Duodenal mucosa (tissue), 2 donors: ENCODE measurements at regions not wholly inside any gene's neighbourhood (a gene's known extent, or its start where the extent isn't known, plus 50 kb on each side); places are given as distances from the start of the nearest gene placed in this dataset.

Experiments used
- H3K27ac ChIP-seq: one replicate; pipeline ENCODE4 v1.7.0; 2013; ENCODE audit warnings: low read depth, low read length
- H3K27me3 ChIP-seq, 2 donors: one replicate each; pipeline ENCODE4 v1.7.0; 2013; ENCODE audit warnings: low read length in 2 of 2, control low read depth in 1 of 2; ENCODE audit not compliant: insufficient read depth in 2 of 2, control insufficient read depth in 1 of 2
- H3K36me3 ChIP-seq, 2 donors: one replicate each; pipeline ENCODE4 v1.7.0; 2013; ENCODE audit warnings: low read length in 2 of 2, control low read depth in 1 of 2; ENCODE audit not compliant: insufficient read depth in 2 of 2, control insufficient read depth in 1 of 2
- H3K4me1 ChIP-seq, 2 donors: one replicate each; pipeline ENCODE4 v1.7.0; 2013; ENCODE audit warnings: low read length in 2 of 2, control low read depth in 1 of 2; ENCODE audit not compliant: insufficient read depth in 2 of 2, control insufficient read depth in 1 of 2
- H3K4me3 ChIP-seq, 2 donors: one replicate each; pipeline ENCODE4 v1.7.0; 2013; ENCODE audit warnings: low read length in 2 of 2, low read depth in 1 of 2
- H3K9ac ChIP-seq, 2 donors: one replicate each; pipeline ENCODE4 v1.7.0; 2013; ENCODE audit warnings: low read length in 2 of 2, low read depth in 1 of 2
- H3K9me3 ChIP-seq, 2 donors: one replicate each; pipeline ENCODE4 v1.7.0; 2013; ENCODE audit warnings: low read length in 2 of 2, control low read depth in 1 of 2; ENCODE audit not compliant: control insufficient read depth in 1 of 2

DNA sequence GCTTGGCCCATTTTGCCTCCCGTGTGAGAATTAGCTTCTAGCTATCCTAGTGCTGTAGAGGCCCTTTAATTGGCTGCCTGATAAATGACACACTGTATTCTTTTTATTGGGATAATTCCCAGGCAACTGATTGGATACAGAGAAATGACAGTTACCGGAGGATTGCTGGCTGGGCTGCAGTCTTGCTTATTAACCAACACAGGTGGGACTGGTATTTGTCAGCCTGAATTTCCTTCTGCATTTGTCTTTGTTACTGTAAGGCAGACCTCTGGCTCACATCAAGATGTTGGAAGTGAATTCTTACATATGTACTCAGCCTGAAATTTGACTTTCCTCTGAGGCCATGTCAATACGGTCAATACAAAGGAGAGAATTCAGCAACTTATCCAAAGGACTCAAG lies 650.8 kb upstream of the SOX9 start:
- Histone ChIP-seq H3K4me3 (no peak overlapping the region), H3K4me1 (no peaks in the 10 kb centered on the region), H3K27me3 (no peaks in the 10 kb centered on the region), H3K36me3 (no peaks in the 10 kb centered on the region), H3K9me3 (no peaks in the 10 kb centered on the region), H3K9ac (no peak overlapping the region), H3K27ac (no peak overlapping the region)

DNA sequence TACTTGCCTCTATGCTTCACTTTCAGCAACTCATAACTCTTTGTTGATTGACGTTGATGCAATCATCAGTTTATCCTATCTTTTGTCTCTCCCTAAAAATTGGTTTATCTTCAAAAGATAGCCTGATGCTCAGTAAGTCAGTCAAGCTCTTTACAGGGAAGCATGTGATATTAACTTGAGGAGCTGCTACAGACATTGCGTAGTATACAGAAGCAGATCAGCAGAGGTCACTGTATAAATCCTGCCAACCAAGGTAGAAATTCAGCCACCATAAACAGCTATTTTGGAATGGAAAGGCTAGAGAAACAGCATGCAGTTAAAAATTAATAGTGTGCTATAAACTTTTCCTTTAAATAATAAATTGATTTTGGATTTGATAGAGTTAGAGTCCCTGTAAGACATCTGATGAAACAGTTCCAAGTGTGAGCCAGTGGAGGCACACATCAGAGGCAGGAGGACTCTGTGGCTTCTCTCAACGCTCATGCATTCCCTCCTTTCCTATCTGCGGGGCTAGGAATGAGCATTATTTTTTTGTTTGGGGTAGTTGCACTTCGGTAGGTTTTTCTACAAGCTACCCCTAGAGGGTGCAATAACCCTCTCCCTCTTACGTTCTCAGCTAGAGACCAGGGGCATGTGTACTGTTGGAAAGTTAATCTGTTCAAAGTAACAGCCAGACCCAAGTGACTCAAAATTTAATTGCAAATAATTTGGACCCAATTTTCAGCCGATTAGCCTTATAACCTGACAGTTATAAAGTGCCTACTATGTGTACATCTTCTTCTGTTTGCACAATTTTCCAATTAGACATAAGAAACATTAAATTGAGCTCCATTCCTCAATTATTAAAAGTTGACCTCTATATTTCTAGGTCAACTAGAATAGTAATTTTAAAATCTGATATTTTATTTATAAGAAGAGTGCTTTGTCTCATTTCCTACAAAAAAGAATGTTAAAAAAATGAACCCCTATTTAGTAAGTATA lies 647.7 kb upstream of the SOX9 start:
- Histone ChIP-seq H3K9ac (no peak overlapping the region), H3K4me3 (no peak overlapping the region), H3K27ac (no peak overlapping the region), H3K36me3 (no peaks in the 10 kb centered on the region), H3K4me1 (no peaks in the 10 kb centered on the region), H3K9me3 (no peaks in the 10 kb centered on the region), H3K27me3 (no peaks in the 10 kb centered on the region)

DNA sequence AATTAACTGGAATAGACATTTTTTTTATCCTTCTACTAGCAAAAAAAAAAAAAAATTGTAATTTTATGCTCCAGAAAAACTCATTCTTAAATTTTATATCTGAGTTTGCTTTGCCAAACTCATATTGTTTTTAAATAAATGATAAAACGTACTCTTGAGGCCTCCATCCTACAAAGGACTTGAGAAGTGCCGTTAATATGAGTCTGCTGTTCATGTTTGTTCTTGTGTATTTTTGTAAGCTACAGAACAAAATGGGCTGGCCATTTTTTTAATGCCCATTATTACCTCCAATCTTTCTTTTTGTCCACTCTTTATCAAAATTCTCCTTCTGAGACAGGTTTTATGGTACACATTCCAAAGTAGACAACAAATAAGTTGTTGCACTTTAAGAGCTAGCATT lies 643.5 kb upstream of the SOX9 start:
- H3K4me1 ChIP-seq: no peaks in the 10 kb centered on the region
- no peaks in the 10 kb centered on the region for H3K36me3 ChIP-seq
- no peak overlapping the region for H3K27ac ChIP-seq
- no peaks in the 10 kb centered on the region for H3K27me3 ChIP-seq
- H3K9me3 ChIP-seq: no peaks in the 10 kb centered on the region
- H3K4me3 ChIP-seq: no peak overlapping the region
- H3K9ac ChIP-seq: no peak overlapping the region

DNA sequence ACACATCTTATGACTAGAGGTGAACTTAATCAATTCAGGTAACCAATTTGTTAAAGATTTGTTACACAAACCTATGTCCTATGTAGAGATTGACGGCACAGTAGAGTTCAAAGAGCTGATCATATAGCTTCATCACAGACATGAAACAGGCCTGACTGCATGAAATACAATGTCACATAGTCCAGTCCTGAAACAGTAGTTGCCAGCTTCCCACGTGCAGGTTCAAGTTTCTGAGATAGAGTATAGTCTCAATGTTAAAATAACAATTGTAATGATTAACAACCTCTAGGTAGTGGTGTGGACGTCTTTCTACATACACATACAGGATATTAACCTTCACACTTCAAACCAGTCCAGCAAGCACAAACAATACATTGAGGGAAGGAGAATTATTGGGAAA lies 640.7 kb upstream of the SOX9 start:
- H3K9me3 ChIP-seq: no peaks in the 10 kb centered on the region
- H3K4me1 ChIP-seq: no peaks in the 10 kb centered on the region
- H3K27ac ChIP-seq: no peak overlapping the region
- no peak overlapping the region for H3K4me3 ChIP-seq
- H3K27me3 ChIP-seq: no peaks in the 10 kb centered on the region
- H3K36me3 ChIP-seq: no peaks in the 10 kb centered on the region
- no peak overlapping the region for H3K9ac ChIP-seq

DNA sequence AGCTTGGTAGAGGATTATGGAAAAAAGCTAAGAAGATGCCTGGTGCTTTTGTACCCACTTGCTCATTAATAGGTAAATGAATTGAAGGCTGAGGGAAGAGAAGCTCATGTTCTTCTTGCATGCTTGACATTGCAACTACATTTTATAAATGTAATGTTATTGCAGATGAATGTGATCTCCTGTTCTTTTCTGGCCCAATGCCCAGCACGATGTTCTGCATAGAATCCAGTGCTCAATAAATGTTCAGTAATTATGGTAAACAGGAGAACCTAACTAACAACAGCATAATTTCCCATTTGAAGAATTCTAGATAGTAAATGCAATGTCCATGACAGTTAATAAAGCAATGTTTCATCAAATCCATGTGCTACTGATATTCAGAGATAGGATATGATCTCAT lies 638.2 kb upstream of the SOX9 start:
- no peaks in the 10 kb centered on the region for H3K9me3 ChIP-seq
- no peaks in the 10 kb centered on the region for H3K27me3 ChIP-seq
- no peak overlapping the region for H3K9ac ChIP-seq
- H3K36me3 ChIP-seq: no peaks in the 10 kb centered on the region
- no peak overlapping the region for H3K4me3 ChIP-seq
- H3K4me1 ChIP-seq: no peaks in the 10 kb centered on the region
- H3K27ac ChIP-seq: no peak overlapping the region

DNA sequence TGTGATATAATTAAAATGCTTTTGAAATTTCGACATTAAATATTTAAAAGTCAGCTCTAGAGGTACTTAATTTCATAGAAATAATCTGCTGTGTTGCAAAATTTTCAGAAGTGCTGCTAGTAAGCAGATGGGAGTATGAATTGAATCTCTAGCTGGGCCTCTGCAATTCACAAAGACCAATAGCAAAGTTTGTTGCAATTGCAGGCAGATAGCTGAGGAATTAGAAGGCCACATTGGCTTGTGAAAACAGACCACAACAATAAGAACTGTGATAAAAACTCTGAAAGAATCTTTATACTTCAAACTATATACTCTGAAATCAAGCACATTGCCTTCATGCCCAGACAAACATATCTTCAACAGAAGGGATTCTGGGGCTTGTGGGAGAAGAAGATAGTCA lies 636.3 kb upstream of the SOX9 start:
- no peak overlapping the region for H3K27ac ChIP-seq
- peaks cover 0 to 6% of the 10 kb centered on the region in 2 donors for H3K4me1 ChIP-seq
- H3K27me3 ChIP-seq: no peaks in the 10 kb centered on the region
- H3K9ac ChIP-seq: no peak overlapping the region
- H3K4me3 ChIP-seq: no peak overlapping the region
- no peaks in the 10 kb centered on the region for H3K36me3 ChIP-seq
- no peaks in the 10 kb centered on the region for H3K9me3 ChIP-seq

DNA sequence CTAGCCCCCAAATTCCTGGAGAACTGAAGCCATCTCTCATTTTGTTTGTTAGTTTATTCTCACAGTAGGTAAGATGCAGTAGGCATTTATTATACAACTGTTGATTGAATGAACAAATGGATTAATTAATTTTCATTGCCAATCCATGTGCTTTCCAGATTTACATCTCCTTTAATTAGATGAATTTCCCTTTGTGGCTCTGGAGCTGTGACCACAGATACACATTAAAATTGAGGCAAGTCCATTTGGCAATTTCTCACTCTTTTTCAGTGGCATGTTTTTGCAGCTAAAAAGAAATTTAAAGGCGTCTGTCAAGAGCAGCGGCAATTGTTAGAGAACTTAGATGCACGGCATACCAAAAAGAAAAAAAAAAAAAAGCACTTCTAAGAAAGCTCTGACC lies 635.4 kb upstream of the SOX9 start:
- Histone ChIP-seq H3K4me3 (no peak overlapping the region), H3K4me1 (peaks cover 0 to 6% of the 10 kb centered on the region in 2 donors), H3K27ac (no peak overlapping the region), H3K27me3 (no peaks in the 10 kb centered on the region), H3K9me3 (no peaks in the 10 kb centered on the region), H3K9ac (no peak overlapping the region), H3K36me3 (no peaks in the 10 kb centered on the region)

DNA sequence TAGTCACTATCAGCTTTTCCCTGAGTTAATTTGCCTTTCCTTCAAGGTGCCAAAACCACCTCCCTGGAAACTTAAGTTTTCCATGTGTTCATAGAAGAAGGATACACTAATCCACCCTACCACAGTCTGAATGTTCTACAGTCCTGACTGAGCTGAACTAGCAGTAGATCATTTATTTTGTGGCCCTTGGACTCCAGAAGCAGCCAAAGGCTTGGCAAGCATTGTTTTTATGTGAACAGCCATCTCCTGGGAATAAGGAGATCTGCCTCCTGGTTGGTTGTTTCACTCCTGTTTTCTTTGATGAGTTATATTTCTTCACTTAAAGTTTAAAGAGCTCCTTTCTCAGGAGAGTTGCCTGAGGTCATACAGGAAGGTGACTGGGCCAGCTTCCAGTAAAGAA lies 634.6 kb upstream of the SOX9 start:
- Histone ChIP-seq H3K4me3 (no peak overlapping the region), H3K9ac (no peak overlapping the region), H3K4me1 (peaks cover 0 to 6% of the 10 kb centered on the region in 2 donors), H3K27me3 (no peaks in the 10 kb centered on the region), H3K27ac (no peak overlapping the region), H3K36me3 (no peaks in the 10 kb centered on the region), H3K9me3 (no peaks in the 10 kb centered on the region)

DNA sequence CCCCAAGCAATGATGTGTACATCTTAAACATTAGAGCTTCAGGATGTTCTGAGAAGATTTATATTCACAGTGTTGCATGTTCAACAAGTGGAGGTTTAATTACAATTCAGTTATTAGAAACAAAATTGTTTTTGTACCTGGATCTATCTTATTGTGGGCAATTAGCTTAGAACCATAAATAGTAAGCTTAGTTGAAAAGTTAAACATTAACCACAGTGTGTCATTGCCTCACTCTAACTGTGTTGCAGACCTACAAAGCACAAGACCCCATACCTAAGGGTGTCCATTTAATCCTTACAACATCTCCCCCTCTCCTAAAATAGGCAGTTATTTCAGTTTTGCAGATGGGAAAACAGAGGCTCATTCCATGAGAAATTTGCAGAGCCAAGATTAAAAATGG lies 632.0 kb upstream of the SOX9 start:
- H3K4me1 ChIP-seq: peaks cover 0 to 6% of the 10 kb centered on the region in 2 donors
- no peak overlapping the region for H3K27ac ChIP-seq

DNA sequence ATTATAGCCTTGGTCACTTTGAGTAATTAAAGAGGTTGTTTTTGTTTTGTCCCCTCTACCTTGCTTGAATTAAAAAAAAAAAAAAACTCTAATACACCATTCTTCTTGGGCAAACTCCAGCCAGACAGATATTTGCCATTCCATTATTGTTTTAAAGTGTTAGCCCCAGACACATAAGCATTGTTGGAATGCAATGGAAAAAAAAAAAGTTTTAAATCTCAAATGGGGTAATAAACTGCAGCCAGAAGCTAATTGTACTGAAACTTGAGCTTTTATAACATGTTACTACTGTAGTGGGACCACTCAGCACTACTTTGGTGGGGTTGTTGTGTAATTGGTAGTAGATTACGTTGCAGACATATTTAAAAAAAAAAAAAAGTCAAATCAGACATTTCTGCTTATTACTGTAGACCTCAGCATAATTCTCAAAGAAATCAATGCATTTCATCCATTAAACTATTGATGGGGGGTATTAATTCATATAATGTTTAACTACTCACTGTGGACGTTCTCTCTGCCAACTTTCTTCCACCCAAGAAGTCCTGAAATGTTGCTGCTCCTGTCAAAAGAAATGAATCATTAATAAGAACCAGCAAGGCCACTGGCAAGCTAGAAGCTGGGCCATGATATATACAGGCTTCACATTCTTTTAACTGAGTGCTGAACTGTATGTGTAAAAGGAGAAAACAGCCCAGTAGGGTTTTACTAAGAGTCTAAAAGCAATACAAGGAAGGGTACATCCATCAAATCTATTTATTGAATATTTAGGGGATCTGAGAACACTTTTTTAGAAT lies 626.6 kb upstream of the SOX9 start:
- no peaks in the 10 kb centered on the region for H3K4me1 ChIP-seq
- no peak overlapping the region for H3K27ac ChIP-seq
- H3K9me3 ChIP-seq: no peaks in the 10 kb centered on the region
- H3K4me3 ChIP-seq: no peak overlapping the region
- no peak overlapping the region for H3K9ac ChIP-seq
- no peaks in the 10 kb centered on the region for H3K36me3 ChIP-seq
- H3K27me3 ChIP-seq: no peaks in the 10 kb centered on the region

More for the DNA sequence above, 632.0 kb upstream of the SOX9 start:
- no peaks in the 10 kb centered on the region for H3K9me3 ChIP-seq
- H3K9ac ChIP-seq: no peak overlapping the region
- H3K4me3 ChIP-seq: no peak overlapping the region
- H3K27me3 ChIP-seq: no peaks in the 10 kb centered on the region
- H3K36me3 ChIP-seq: no peaks in the 10 kb centered on the region
